OCI-LY7 (cell line): ENCODE measurements at regions not wholly inside any gene's neighbourhood (a gene's known extent, or its start where the extent isn't known, plus 50 kb on each side); places are given as distances from the start of the nearest gene placed in this dataset.

ENCODE experiments used
- BruUV-seq: library from RNA; stranded (reverse); fragments of 400-500 nt; replicated peaks from 2 replicates; lab custom pipeline; 2021; lab: Mats Ljungman, UMichigan
- CTCF ChIA-PET: fragments of 300-600 bp; sonication (Branson Sonifier 250); formaldehyde crosslinking; loops from one replicate; lab custom pipeline; 2022; ENCODE audit warnings: antibody characterized with exemption; ENCODE audit not compliant: unreplicated experiment; lab: Charles Lee
- POLR2A ChIA-PET: fragments of 300-600 bp; sonication (Branson Sonifier 250); formaldehyde crosslinking; loops from one replicate; lab custom pipeline; 2022; ENCODE audit warnings: antibody characterized with exemption; lab: Charles Lee
- DNase-seq: peaks from one replicate; pipeline ENCODE4 v3.0.0-alpha.2; 2015; ENCODE audit warnings: low spot score
- H2AFZ ChIP-seq: fragments of 200-600 bp; sonication (generic), shearing (Covaris generic); 2 replicates; pipeline ENCODE4 v1.6.1; 2014; ENCODE audit warnings: mild to moderate bottlenecking, antibody characterized with exemption, low read length, moderate library complexity
- H3K27ac ChIP-seq: fragments of 200-600 bp; sonication (generic); 2 replicates; pipeline ENCODE4 v1.5.1; 2014; ENCODE audit warnings: mixed run types, low read depth, mild to moderate bottlenecking, moderate library complexity, low read length, inconsistent platforms; ENCODE audit not compliant: poor library complexity, severe bottlenecking
- H3K36me3 ChIP-seq: fragments of 200-600 bp; sonication (generic); 2 replicates; pipeline ENCODE4 v1.6.1; 2014; ENCODE audit warnings: mild to moderate bottlenecking, antibody characterized with exemption, low read length, moderate library complexity, mixed read lengths; ENCODE audit not compliant: insufficient read depth
- H3K4me1 ChIP-seq: fragments of 200-600 bp; sonication (generic); 2 replicates; pipeline ENCODE4 v1.5.1; 2014; ENCODE audit warnings: mild to moderate bottlenecking, low read length; ENCODE audit not compliant: insufficient read depth, poor library complexity, severe bottlenecking
- H3K4me2 ChIP-seq: fragments of 200-600 bp; sonication (generic); 2 replicates; pipeline ENCODE4 v1.6.1; 2014; ENCODE audit warnings: mild to moderate bottlenecking, low read length
- H3K4me3 ChIP-seq: fragments of 200-600 bp; sonication (generic); 2 replicates; pipeline ENCODE4 v1.5.1; 2014; ENCODE audit warnings: mild to moderate bottlenecking, low read depth, low read length; ENCODE audit not compliant: poor library complexity, severe bottlenecking
- H3K79me2 ChIP-seq: fragments of 200-600 bp; sonication (generic); 2 replicates; pipeline ENCODE4 v1.6.1; 2016; ENCODE audit warnings: low read depth, mild to moderate bottlenecking, low read length, moderate library complexity, mixed read lengths; ENCODE audit not compliant: insufficient read depth
- H3K9me2 ChIP-seq: fragments of 200-600 bp; sonication (generic); 2 replicates; pipeline ENCODE4 v1.6.1; 2016; ENCODE audit warnings: mild to moderate bottlenecking, low read length, mixed read lengths; ENCODE audit not compliant: insufficient read depth
- H3K9me3 ChIP-seq: fragments of 200-600 bp; sonication (generic); 2 replicates; pipeline ENCODE4 v1.6.1; 2014; ENCODE audit warnings: mild to moderate bottlenecking, mixed run types, low read length, mixed read lengths
- H4K20me1 ChIP-seq: fragments of 200-600 bp; sonication (generic); 2 replicates; pipeline ENCODE4 v1.6.1; 2014; ENCODE audit warnings: mild to moderate bottlenecking, antibody characterized with exemption, low read length, moderate library complexity, mixed read lengths; ENCODE audit not compliant: insufficient read depth
- EZH2phosphoT487 ChIP-seq: fragments of 200-600 bp; sonication (generic); IDR thresholded peaks from 2 replicates; pipeline ENCODE4 v1.6.1; 2018; ENCODE audit warnings: low read depth, borderline replicate concordance, mild to moderate bottlenecking, mixed run types, antibody characterized with exemption, low read length, moderate library complexity, mixed read lengths
- intact Hi-C: fragments of 100-400 bp; cut with micrococcal nuclease; formaldehyde crosslinking; loops from one replicate; pipeline ENCODE4 v1.10.0; 2022; ENCODE audit not compliant: unreplicated experiment
- TF ChIP-seq, protein P1 (sequence below): fragments of 200-600 bp; sonication (generic); conservative IDR thresholded peaks from 2 replicates; pipeline ENCODE4 v1.5.1; 2014; ENCODE audit warnings: mild to moderate bottlenecking, antibody characterized with exemption, low read length, moderate library complexity, mixed read lengths

DNA sequence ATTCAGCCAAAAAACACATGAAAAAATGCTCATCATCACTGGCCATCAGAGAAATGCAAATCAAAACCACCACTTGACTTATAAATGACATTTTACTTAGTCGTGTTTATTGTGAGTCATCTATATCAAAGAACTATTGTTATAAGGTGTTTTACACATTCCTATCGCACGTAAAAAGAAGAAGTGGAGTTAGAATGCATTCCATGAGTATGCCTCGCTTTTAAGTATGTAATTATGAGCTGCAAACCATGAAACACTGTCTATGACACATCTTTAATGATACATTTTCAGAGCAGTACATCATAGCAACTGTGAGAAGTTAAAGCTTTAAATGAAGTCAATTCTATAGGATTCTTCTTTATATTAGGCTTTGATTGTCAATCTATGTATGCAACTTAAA is 614.3 kb upstream of the ADAMTS5 start:
- Histone ChIP-seq H3K4me2 (no peak overlapping the region), H2AFZ (no peak overlapping the region), H3K79me2 (no peaks in the 10 kb centered on the region), H3K9me3 (peaks cover 7% of the 10 kb centered on the region; the same call in 1 of the 2 replicates), H3K27ac (no peak overlapping the region), H3K9me2 (no peaks in the 10 kb centered on the region), H3K36me3 (no peaks in the 10 kb centered on the region), H4K20me1 (no peaks in the 10 kb centered on the region), H3K4me3 (no peak overlapping the region), H3K4me1 (no peaks in the 10 kb centered on the region)
- no peak for DNase-seq
- intact Hi-C loops = no loop called here
- TF ChIP-seq, protein P1, sequence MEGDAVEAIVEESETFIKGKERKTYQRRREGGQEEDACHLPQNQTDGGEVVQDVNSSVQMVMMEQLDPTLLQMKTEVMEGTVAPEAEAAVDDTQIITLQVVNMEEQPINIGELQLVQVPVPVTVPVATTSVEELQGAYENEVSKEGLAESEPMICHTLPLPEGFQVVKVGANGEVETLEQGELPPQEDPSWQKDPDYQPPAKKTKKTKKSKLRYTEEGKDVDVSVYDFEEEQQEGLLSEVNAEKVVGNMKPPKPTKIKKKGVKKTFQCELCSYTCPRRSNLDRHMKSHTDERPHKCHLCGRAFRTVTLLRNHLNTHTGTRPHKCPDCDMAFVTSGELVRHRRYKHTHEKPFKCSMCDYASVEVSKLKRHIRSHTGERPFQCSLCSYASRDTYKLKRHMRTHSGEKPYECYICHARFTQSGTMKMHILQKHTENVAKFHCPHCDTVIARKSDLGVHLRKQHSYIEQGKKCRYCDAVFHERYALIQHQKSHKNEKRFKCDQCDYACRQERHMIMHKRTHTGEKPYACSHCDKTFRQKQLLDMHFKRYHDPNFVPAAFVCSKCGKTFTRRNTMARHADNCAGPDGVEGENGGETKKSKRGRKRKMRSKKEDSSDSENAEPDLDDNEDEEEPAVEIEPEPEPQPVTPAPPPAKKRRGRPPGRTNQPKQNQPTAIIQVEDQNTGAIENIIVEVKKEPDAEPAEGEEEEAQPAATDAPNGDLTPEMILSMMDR = no peak
- TF ChIP-seq EZH2phosphoT487 = no peak
- POLR2A ChIA-PET = no interaction called here
- BruUV-seq = no TSS peak
- CTCF ChIA-PET = no interaction called here

- Histone ChIP-seq H3K79me2 (no peaks in the 10 kb centered on the region), H3K36me3 (no peaks in the 10 kb centered on the region), H3K9me3 (peaks cover 7% of the 10 kb centered on the region; the same call in 1 of the 2 replicates), H3K4me3 (no peak overlapping the region), H3K27ac (no peak overlapping the region), H3K9me2 (no peaks in the 10 kb centered on the region), H2AFZ (no peak overlapping the region), H3K4me1 (no peaks in the 10 kb centered on the region), H4K20me1 (no peaks in the 10 kb centered on the region), H3K4me2 (no peak overlapping the region)
- TF ChIP-seq, protein P1 = no peak
- TF ChIP-seq EZH2phosphoT487 = no peak
- CTCF ChIA-PET = no interaction called here
- intact Hi-C loops = no loop called here
- no TSS peak for BruUV-seq
- POLR2A ChIA-PET = no interaction called here
- no peak for DNase-seq
Measured at GRCh38 chr21:27580276-27580675, 613.4 kb upstream of the ADAMTS5 start.

- no peak overlapping the region for H3K4me2 ChIP-seq
- no peaks in the 10 kb centered on the region for H4K20me1 ChIP-seq
- no peaks in the 10 kb centered on the region for H3K36me3 ChIP-seq
- H3K9me3 ChIP-seq = no peaks in the 10 kb centered on the region
- TF ChIP-seq EZH2phosphoT487 = no peak
- H3K4me3 ChIP-seq = no peak overlapping the region
- no peaks in the 10 kb centered on the region for H3K79me2 ChIP-seq
- no peaks in the 10 kb centered on the region for H3K9me2 ChIP-seq
- H3K27ac ChIP-seq = no peak overlapping the region
- intact Hi-C loops = no loop called here
- no peak for DNase-seq
- POLR2A ChIA-PET = no interaction called here
- BruUV-seq = no TSS peak
- no peaks in the 10 kb centered on the region for H3K4me1 ChIP-seq
- CTCF ChIA-PET = interaction anchor here (0.6 kb wide), 1 partner anchor 104 kb away, joined by 4 read pairs; no protein-coding TSS in a partner anchor
- no peak overlapping the region for H2AFZ ChIP-seq
Measured at GRCh38 chr21:27578741-27579265, 611.9 kb upstream of the ADAMTS5 start.
